ENCODE measurements at regions not wholly inside any gene's neighbourhood (a gene's known extent, or its start where the extent isn't known, plus 50 kb on each side); places are given as distances from the start of the nearest gene placed in this dataset.

GRCh38 chr9:129235041-129235930 lies 57.2 kb upstream of the IER5L start:
- no peak for DNase-seq (ENCODE audit: low spot score)
- TF ChIP-seq CTCF (IDR thresholded peaks at IDR 0.05; ENCODE audit: extremely low read depth, missing control alignments), result no peak

- no peak for TF ChIP-seq CTCF (IDR thresholded peaks at IDR 0.05; ENCODE audit: extremely low read depth, missing control alignments)
- DNase-seq (ENCODE audit: low spot score), result no peak
These were observed 56.4 kb upstream of the IER5L start for GRCh38 chr9:129234491-129234890.

- DNase-seq (ENCODE audit: low spot score), result no peak
- no peak for TF ChIP-seq CTCF (IDR thresholded peaks at IDR 0.05; ENCODE audit: extremely low read depth, missing control alignments)
These were observed 55.0 kb upstream of the IER5L start for GRCh38 chr9:129232839-129233591.

GRCh38 chr9:129231759-129232158 lies 53.7 kb upstream of the IER5L start:
- no peak for DNase-seq (ENCODE audit: low spot score)
- TF ChIP-seq CTCF (IDR thresholded peaks at IDR 0.05; ENCODE audit: extremely low read depth, missing control alignments), result no peak

- no peak for TF ChIP-seq CTCF (IDR thresholded peaks at IDR 0.05; ENCODE audit: extremely low read depth, missing control alignments)
These were observed 53.1 kb upstream of the IER5L start for GRCh38 chr9:129231022-129231739.

GRCh38 chr9:129230302-129230701 lies 52.2 kb upstream of the IER5L start:
- TF ChIP-seq CTCF (IDR thresholded peaks at IDR 0.05; ENCODE audit: extremely low read depth, missing control alignments), result no peak
- DNase-seq (ENCODE audit: low spot score), result no peak

More at GRCh38 chr9:129231022-129231739, 53.1 kb upstream of the IER5L start:
- no peak for DNase-seq (ENCODE audit: low spot score)

Measured in GM20000 (cell line).